Endodermal cell (in vitro differentiated cells): ENCODE measurements at regions not wholly inside any gene's neighbourhood (a gene's known extent, or its start where the extent isn't known, plus 50 kb on each side); places are given as distances from the start of the nearest gene placed in this dataset.

Source experiments
- DNase-seq: peaks from one replicate; pipeline ENCODE4 v3.0.0-alpha.2; 2017
- H3K27ac ChIP-seq: 2 replicates; pipeline ENCODE4 v1.5.1; 2013; ENCODE audit warnings: mild to moderate bottlenecking, low read depth, low read length, moderate library complexity
- H3K27me3 ChIP-seq: 2 replicates; pipeline ENCODE4 v1.6.1; 2013; ENCODE audit warnings: mild to moderate bottlenecking, low read length, moderate library complexity; ENCODE audit not compliant: insufficient read depth, control insufficient read depth, poor library complexity, severe bottlenecking
- H3K36me3 ChIP-seq: 2 replicates; pipeline ENCODE4 v1.7.0; 2013; ENCODE audit warnings: mild to moderate bottlenecking, low read length, moderate library complexity; ENCODE audit not compliant: control insufficient read depth, insufficient read depth
- H3K4me1 ChIP-seq: one replicate; pipeline ENCODE4 v1.7.0; 2013; ENCODE audit warnings: low read length; ENCODE audit not compliant: control insufficient read depth, insufficient read depth
- H3K4me3 ChIP-seq: 2 replicates; pipeline ENCODE4 v1.5.1; 2013; ENCODE audit warnings: mild to moderate bottlenecking, low read length, moderate library complexity
- H3K9ac ChIP-seq: 2 replicates; pipeline ENCODE4 v1.6.1; 2013; ENCODE audit warnings: mild to moderate bottlenecking, low read length, moderate library complexity; ENCODE audit not compliant: poor library complexity, severe bottlenecking; ENCODE audit errors: extremely low read depth
- H3K9me3 ChIP-seq: 2 replicates; pipeline ENCODE4 v1.6.1; 2013; ENCODE audit warnings: mild to moderate bottlenecking, low read length, moderate library complexity; ENCODE audit not compliant: control insufficient read depth
- H3K27ac Mint-ChIP-seq: 2 replicates; pipeline ENCODE4 v1.8.0; 2020; ENCODE audit warnings: mixed read lengths
- H3K27me3 Mint-ChIP-seq: 2 replicates; pipeline ENCODE4 v1.8.0; 2021; ENCODE audit warnings: mild to moderate bottlenecking, mixed read lengths; ENCODE audit not compliant: insufficient read depth
- H3K36me3 Mint-ChIP-seq: 2 replicates; pipeline ENCODE4 v1.8.0; 2020; ENCODE audit warnings: low read depth, mixed read lengths
- H3K4me1 Mint-ChIP-seq: 2 replicates; pipeline ENCODE4 v1.8.0; 2020; ENCODE audit warnings: mixed read lengths
- H3K4me3 Mint-ChIP-seq: 2 replicates; pipeline ENCODE4 v1.8.0; 2020; ENCODE audit warnings: mild to moderate bottlenecking, moderate library complexity, mixed read lengths
- H3K9me3 Mint-ChIP-seq: 2 replicates; pipeline ENCODE4 v1.8.0; 2020; ENCODE audit warnings: mild to moderate bottlenecking, mixed read lengths
- WGBS, 2 experiments: methylation state at CpG; one replicate each; pipeline versions ENCODE4 v1.1.5 to v1.1.7; 2013; ENCODE audit warnings: missing lambda C conversion rate in 2 of 2, mixed read lengths in 1 of 2; ENCODE audit not compliant: insufficient coverage in 1 of 2, insufficient read length in 1 of 2; 5-methylcytosine and 5-hydroxymethylcytosine counted together
- TF ChIP-seq, protein P1 (sequence below): fragments of 200-600 bp; sonication (generic); conservative IDR thresholded peaks from 2 replicates; pipeline ENCODE4 v1.5.0; 2021; ENCODE audit warnings: antibody characterized with exemption, mild to moderate bottlenecking

DNA sequence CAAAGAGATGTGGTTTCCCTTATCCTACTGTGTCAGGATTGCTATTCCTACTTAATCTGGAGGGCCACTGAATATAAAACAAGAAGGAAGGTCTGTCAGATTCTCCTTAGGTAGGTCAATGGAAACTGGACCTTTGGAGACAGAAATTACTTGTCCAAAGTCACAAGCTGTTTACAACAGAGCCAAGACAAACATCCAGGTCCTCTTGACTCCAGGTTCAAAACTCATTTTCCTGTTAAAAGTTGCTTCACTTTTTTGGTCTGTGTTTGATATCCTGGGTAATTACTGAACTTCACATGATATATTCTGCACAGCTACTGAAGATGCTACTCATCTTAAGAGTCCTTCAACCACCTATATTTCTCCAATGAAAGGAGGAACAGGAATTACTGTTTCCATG lies 81.2 kb upstream of the ARHGAP32 start:
- peaks cover 14% of the 10 kb centered on the region for H3K27me3 Mint-ChIP-seq
- no peak overlapping the region for H3K9ac ChIP-seq
- H3K36me3 ChIP-seq = no peaks in the 10 kb centered on the region
- peaks cover 4% of the 10 kb centered on the region for H3K36me3 Mint-ChIP-seq
- no peaks in the 10 kb centered on the region for H3K27me3 ChIP-seq
- no peak overlapping the region for H3K4me3 Mint-ChIP-seq
- no peaks in the 10 kb centered on the region for H3K9me3 Mint-ChIP-seq
- H3K4me1 ChIP-seq = peaks cover 2% of the 10 kb centered on the region
- H3K4me1 Mint-ChIP-seq = peaks cover 45% of the 10 kb centered on the region
- TF ChIP-seq, protein P1, sequence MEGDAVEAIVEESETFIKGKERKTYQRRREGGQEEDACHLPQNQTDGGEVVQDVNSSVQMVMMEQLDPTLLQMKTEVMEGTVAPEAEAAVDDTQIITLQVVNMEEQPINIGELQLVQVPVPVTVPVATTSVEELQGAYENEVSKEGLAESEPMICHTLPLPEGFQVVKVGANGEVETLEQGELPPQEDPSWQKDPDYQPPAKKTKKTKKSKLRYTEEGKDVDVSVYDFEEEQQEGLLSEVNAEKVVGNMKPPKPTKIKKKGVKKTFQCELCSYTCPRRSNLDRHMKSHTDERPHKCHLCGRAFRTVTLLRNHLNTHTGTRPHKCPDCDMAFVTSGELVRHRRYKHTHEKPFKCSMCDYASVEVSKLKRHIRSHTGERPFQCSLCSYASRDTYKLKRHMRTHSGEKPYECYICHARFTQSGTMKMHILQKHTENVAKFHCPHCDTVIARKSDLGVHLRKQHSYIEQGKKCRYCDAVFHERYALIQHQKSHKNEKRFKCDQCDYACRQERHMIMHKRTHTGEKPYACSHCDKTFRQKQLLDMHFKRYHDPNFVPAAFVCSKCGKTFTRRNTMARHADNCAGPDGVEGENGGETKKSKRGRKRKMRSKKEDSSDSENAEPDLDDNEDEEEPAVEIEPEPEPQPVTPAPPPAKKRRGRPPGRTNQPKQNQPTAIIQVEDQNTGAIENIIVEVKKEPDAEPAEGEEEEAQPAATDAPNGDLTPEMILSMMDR = no peak
- no peak overlapping the region for H3K27ac Mint-ChIP-seq
- no peak overlapping the region for H3K4me3 ChIP-seq
- no peak for DNase-seq
- no peaks in the 10 kb centered on the region for H3K9me3 ChIP-seq
- H3K27ac ChIP-seq = no peak overlapping the region

DNA sequence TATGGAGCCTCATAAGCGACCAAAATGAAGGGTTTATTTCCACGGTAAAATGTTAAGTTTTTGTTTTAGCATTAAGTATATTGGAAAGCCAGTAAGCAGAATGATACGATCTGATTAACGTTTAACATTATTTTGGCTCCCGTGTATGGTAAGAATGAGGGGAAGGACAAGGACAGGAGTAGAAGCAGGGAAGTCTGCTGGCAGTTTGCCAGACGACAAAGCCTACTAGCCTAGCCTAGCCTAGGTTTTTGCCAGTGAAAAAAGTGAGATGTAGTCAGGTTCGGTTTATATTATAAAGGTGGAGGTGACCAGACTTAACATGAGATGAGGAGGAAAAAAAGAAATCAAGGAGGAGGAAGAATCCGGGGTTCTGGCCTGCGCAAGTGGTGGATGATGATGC lies 78.9 kb upstream of the ARHGAP32 start:
- H3K27ac Mint-ChIP-seq = no peak overlapping the region
- Histone ChIP-seq H3K27ac (no peak overlapping the region), H3K9me3 (no peaks in the 10 kb centered on the region), H3K4me3 (no peak overlapping the region), H3K4me1 (peaks cover 2% of the 10 kb centered on the region), H3K36me3 (no peaks in the 10 kb centered on the region), H3K27me3 (no peaks in the 10 kb centered on the region), H3K9ac (no peak overlapping the region)
- no peaks in the 10 kb centered on the region for H3K27me3 Mint-ChIP-seq
- H3K9me3 Mint-ChIP-seq = no peaks in the 10 kb centered on the region
- no peak for DNase-seq
- TF ChIP-seq, protein P1 = no peak
- peaks cover 33% of the 10 kb centered on the region for H3K4me1 Mint-ChIP-seq
- 84 to 85% methylated on average over 9 of the region's 9 CpGs for WGBS, 2 experiments
- no peak overlapping the region for H3K4me3 Mint-ChIP-seq
- peaks cover 6% of the 10 kb centered on the region for H3K36me3 Mint-ChIP-seq

DNA sequence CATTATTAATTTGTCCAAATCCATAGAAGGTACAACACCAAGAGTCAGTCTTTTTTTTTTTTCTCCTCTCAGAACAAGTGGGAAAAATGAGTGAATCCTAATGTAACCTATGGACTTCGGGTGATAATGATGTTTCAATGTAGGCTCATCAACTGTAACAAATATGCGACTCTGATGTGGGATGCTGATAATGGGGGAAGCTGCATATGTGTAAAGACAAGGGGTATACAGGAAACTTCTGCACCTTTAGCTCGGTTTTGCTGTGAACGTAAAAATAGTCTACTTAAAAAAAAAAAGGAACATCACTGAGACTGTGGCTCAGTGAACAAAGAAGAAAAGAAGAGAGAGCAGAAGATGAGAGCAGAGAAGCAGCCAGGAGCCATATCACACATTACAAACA lies 78.3 kb upstream of the ARHGAP32 start:
- no peaks in the 10 kb centered on the region for H3K36me3 ChIP-seq
- Mint-ChIP-seq H3K4me3 (no peak overlapping the region), H3K9me3 (no peaks in the 10 kb centered on the region), H3K27me3 (no peaks in the 10 kb centered on the region), H3K27ac (no peak overlapping the region), H3K4me1 (peaks cover 28% of the 10 kb centered on the region), H3K36me3 (peaks cover 6% of the 10 kb centered on the region)
- DNase-seq = no peak
- no peak overlapping the region for H3K27ac ChIP-seq
- WGBS, 2 experiments = 65 to 79% methylated on average over 3 to 4 of the region's 4 CpGs
- H3K9me3 ChIP-seq = no peaks in the 10 kb centered on the region
- peaks cover 2% of the 10 kb centered on the region for H3K4me1 ChIP-seq
- TF ChIP-seq, protein P1 = no peak
- H3K4me3 ChIP-seq = no peak overlapping the region
- no peaks in the 10 kb centered on the region for H3K27me3 ChIP-seq
- H3K9ac ChIP-seq = no peak overlapping the region
